ENCODE measurements at regions not wholly inside any gene's neighbourhood (a gene's known extent, or its start where the extent isn't known, plus 50 kb on each side); places are given as distances from the start of the nearest gene placed in this dataset.

DNA sequence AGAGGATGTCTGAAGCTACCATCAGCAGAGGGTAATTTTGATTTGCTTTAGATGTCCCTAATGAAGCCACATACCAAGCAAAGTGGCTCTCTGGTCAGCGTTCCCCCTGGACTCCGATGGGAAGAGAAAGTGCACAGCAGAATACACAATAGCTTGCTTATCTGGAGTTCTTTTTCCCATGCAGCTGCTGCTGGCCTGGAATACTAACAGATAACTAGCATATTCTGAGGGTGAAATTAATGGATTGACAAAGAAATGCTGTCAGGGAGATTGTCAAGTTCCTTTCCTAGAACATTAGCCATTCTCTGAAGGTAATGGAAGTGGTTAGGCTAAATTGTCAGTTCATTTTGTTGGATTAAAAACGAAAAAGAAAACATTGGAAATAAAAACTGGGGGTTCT lies 391.3 kb downstream of the FLRT2 start:
- TF ChIP-seq, protein P1, sequence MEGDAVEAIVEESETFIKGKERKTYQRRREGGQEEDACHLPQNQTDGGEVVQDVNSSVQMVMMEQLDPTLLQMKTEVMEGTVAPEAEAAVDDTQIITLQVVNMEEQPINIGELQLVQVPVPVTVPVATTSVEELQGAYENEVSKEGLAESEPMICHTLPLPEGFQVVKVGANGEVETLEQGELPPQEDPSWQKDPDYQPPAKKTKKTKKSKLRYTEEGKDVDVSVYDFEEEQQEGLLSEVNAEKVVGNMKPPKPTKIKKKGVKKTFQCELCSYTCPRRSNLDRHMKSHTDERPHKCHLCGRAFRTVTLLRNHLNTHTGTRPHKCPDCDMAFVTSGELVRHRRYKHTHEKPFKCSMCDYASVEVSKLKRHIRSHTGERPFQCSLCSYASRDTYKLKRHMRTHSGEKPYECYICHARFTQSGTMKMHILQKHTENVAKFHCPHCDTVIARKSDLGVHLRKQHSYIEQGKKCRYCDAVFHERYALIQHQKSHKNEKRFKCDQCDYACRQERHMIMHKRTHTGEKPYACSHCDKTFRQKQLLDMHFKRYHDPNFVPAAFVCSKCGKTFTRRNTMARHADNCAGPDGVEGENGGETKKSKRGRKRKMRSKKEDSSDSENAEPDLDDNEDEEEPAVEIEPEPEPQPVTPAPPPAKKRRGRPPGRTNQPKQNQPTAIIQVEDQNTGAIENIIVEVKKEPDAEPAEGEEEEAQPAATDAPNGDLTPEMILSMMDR (IDR thresholded peaks at IDR 0.05) = no peak
- no peak for TF ChIP-seq POLR2A (IDR thresholded peaks at IDR 0.05)

Data from thyroid gland (tissue), 4 donors.